ENCODE measurements at regions not wholly inside any gene's neighbourhood (a gene's known extent, or its start where the extent isn't known, plus 50 kb on each side); places are given as distances from the start of the nearest gene placed in this dataset.

DNA sequence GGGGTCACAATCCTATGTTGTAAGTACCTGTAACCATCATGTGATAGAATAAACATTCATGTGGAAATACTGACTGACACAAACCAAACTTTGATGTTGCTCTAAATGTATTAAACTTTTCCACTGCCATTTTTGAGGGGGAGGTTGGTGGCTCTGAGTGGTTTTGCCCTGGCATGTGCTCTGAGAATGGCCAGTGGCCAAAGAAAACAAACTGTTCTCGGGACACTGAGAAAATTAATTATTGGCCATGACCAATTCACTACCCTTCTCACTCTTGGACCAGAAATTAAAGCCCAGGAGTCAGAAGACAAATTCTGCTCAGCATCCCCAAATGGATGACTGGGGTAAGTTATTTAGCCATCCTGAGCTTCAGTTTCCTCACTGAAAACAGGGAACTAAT lies 195.9 kb downstream of the XPNPEP1 start:
- H3K4me2 ChIP-seq (replicated peaks; ENCODE audit: low read depth, low read length, poor library complexity, severe bottlenecking) = no peak overlapping the region
- no peaks in the 10 kb centered on the region for H3K4me1 Mint-ChIP-seq
- no peaks in the 10 kb centered on the region for H3K4me1 ChIP-seq (ENCODE audit: control insufficient read depth in 2 of 2, insufficient read depth in 2 of 2, low read length in 2 of 2)
- H3K27ac ChIP-seq (ENCODE audit: low read length in 2 of 2) = no peak overlapping the region
- POLR2A ChIA-PET = no interaction called here
- no peaks in the 10 kb centered on the region for H3K9me3 ChIP-seq (ENCODE audit: control extremely low read depth in 1 of 3, control insufficient read depth in 2 of 3, insufficient read depth in 1 of 3, low read length in 2 of 3)
- no peaks in the 10 kb centered on the region for H3K9me3 Mint-ChIP-seq (ENCODE audit: insufficient read depth)
- H4K20me1 ChIP-seq (ENCODE audit: control insufficient read depth, insufficient read depth, low read length, poor library complexity, severe bottlenecking) = no peaks in the 10 kb centered on the region
- H2AFZ ChIP-seq (ENCODE audit: insufficient read depth, low read depth, low read length, poor library complexity, severe bottlenecking) = no peak overlapping the region
- no peaks in the 10 kb centered on the region for H3K27me3 ChIP-seq (replicated peaks in 1 of 4; ENCODE audit: control extremely low read depth in 1 of 4, control insufficient read depth in 3 of 4, insufficient read depth in 4 of 4, low read length in 3 of 4)
- WGBS (ENCODE audit: insufficient coverage) = 83% methylated on average over 1 of the region's 1 CpG
- no peak overlapping the region for H3K4me3 Mint-ChIP-seq
- H3K4me3 ChIP-seq (ENCODE audit: control extremely low read depth in 1 of 5, extremely low read depth in 1 of 5, insufficient read depth in 1 of 5, low read depth in 2 of 5, low read length in 4 of 5) = no peak overlapping the region
- H3K9ac ChIP-seq (ENCODE audit: low read length) = no peak overlapping the region
- no peak for ATAC-seq (ENCODE audit: low read depth)
- CTCF ChIA-PET = no interaction called here
- no peaks in the 10 kb centered on the region for H3K36me3 ChIP-seq (replicated peaks in 1 of 2; ENCODE audit: control extremely low read depth in 1 of 2, control insufficient read depth in 1 of 2, extremely low read depth in 1 of 2, insufficient read depth in 2 of 2, low read length in 1 of 2)
- TF ChIP-seq EZH2 (IDR thresholded peaks at IDR 0.05; ENCODE audit: borderline replicate concordance, insufficient read depth, low read depth, low read length, poor library complexity, severe bottlenecking) = no peak
- TF ChIP-seq, protein P1, sequence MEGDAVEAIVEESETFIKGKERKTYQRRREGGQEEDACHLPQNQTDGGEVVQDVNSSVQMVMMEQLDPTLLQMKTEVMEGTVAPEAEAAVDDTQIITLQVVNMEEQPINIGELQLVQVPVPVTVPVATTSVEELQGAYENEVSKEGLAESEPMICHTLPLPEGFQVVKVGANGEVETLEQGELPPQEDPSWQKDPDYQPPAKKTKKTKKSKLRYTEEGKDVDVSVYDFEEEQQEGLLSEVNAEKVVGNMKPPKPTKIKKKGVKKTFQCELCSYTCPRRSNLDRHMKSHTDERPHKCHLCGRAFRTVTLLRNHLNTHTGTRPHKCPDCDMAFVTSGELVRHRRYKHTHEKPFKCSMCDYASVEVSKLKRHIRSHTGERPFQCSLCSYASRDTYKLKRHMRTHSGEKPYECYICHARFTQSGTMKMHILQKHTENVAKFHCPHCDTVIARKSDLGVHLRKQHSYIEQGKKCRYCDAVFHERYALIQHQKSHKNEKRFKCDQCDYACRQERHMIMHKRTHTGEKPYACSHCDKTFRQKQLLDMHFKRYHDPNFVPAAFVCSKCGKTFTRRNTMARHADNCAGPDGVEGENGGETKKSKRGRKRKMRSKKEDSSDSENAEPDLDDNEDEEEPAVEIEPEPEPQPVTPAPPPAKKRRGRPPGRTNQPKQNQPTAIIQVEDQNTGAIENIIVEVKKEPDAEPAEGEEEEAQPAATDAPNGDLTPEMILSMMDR (IDR thresholded peaks at IDR 0.05) = no peak
- H3K27me3 Mint-ChIP-seq = no peaks in the 10 kb centered on the region
- H3K27ac Mint-ChIP-seq = no peak overlapping the region
- intact Hi-C loops (cut with micrococcal nuclease) = no loop called here
- DNase-seq = no peak
- no peaks in the 10 kb centered on the region for H3K79me2 ChIP-seq (ENCODE audit: control insufficient read depth, insufficient read depth, low read length)

DNA sequence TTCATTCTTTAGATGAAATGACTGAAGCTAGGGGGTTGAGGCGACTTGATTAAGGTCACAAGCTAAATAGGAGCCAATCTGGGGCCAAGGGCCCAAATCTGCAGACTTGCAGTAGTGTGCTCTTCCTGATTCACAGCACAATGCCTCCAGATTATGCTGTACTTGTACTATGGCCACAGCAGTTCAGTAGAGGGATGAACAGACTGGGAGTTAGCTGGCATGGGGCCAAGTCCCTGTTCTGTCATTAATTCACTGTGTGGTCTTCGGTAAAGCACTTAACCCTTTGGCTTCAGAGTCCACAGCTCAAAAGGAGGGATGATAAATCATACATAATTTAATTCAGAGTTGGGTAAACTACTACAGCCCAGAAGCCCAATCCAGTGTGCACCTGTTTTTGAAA lies 196.8 kb downstream of the XPNPEP1 start:
- no peaks in the 10 kb centered on the region for H3K4me1 Mint-ChIP-seq
- TF ChIP-seq EZH2 (IDR thresholded peaks at IDR 0.05; ENCODE audit: borderline replicate concordance, insufficient read depth, low read depth, low read length, poor library complexity, severe bottlenecking) = no peak
- TF ChIP-seq, protein P1 (IDR thresholded peaks at IDR 0.05) = no peak
- Histone ChIP-seq H3K36me3 (replicated peaks in 1 of 2; ENCODE audit: control extremely low read depth in 1 of 2, control insufficient read depth in 1 of 2, extremely low read depth in 1 of 2, insufficient read depth in 2 of 2, low read length in 1 of 2) (no peaks in the 10 kb centered on the region), H3K27me3 (replicated peaks in 1 of 4; ENCODE audit: control extremely low read depth in 1 of 4, control insufficient read depth in 3 of 4, insufficient read depth in 4 of 4, low read length in 3 of 4) (no peaks in the 10 kb centered on the region), H4K20me1 (ENCODE audit: control insufficient read depth, insufficient read depth, low read length, poor library complexity, severe bottlenecking) (no peaks in the 10 kb centered on the region), H3K4me1 (ENCODE audit: control insufficient read depth in 2 of 2, insufficient read depth in 2 of 2, low read length in 2 of 2) (no peaks in the 10 kb centered on the region), H3K9me3 (ENCODE audit: control extremely low read depth in 1 of 3, control insufficient read depth in 2 of 3, insufficient read depth in 1 of 3, low read length in 2 of 3) (no peaks in the 10 kb centered on the region), H3K4me2 (replicated peaks; ENCODE audit: low read depth, low read length, poor library complexity, severe bottlenecking) (no peak overlapping the region), H3K4me3 (ENCODE audit: control extremely low read depth in 1 of 5, extremely low read depth in 1 of 5, insufficient read depth in 1 of 5, low read depth in 2 of 5, low read length in 4 of 5) (no peak overlapping the region), H3K9ac (ENCODE audit: low read length) (no peak overlapping the region), H3K27ac (ENCODE audit: low read length in 2 of 2) (no peak overlapping the region), H2AFZ (ENCODE audit: insufficient read depth, low read depth, low read length, poor library complexity, severe bottlenecking) (no peak overlapping the region), H3K79me2 (ENCODE audit: control insufficient read depth, insufficient read depth, low read length) (no peaks in the 10 kb centered on the region)
- no peak overlapping the region for H3K27ac Mint-ChIP-seq
- 0% methylated on average over 1 of the region's 2 CpGs for WGBS (ENCODE audit: insufficient coverage)
- POLR2A ChIA-PET = no interaction called here
- no peaks in the 10 kb centered on the region for H3K9me3 Mint-ChIP-seq (ENCODE audit: insufficient read depth)
- intact Hi-C loops (cut with micrococcal nuclease) = no loop called here
- no peak for DNase-seq
- CTCF ChIA-PET = no interaction called here
- ATAC-seq (ENCODE audit: low read depth) = no peak
- H3K4me3 Mint-ChIP-seq = no peak overlapping the region
- no peaks in the 10 kb centered on the region for H3K27me3 Mint-ChIP-seq

Measured in B cell (primary cell).